HG03045 (cell line): ENCODE measurements at regions not wholly inside any gene's neighbourhood (a gene's known extent, or its start where the extent isn't known, plus 50 kb on each side); places are given as distances from the start of the nearest gene placed in this dataset.

ENCODE experiments used
- ATAC-seq: cut with Tn5 transposase; IDR thresholded peaks from one replicate; pipeline ENCODE4 v1.9.1; 2021; ENCODE audit warnings: mild to moderate bottlenecking, moderate library complexity; ENCODE audit not compliant: unreplicated experiment

- ATAC-seq = no peak
These were observed 162.3 kb downstream of the KATNIP start for GRCh38 chr16:27712251-27712711.

DNA sequence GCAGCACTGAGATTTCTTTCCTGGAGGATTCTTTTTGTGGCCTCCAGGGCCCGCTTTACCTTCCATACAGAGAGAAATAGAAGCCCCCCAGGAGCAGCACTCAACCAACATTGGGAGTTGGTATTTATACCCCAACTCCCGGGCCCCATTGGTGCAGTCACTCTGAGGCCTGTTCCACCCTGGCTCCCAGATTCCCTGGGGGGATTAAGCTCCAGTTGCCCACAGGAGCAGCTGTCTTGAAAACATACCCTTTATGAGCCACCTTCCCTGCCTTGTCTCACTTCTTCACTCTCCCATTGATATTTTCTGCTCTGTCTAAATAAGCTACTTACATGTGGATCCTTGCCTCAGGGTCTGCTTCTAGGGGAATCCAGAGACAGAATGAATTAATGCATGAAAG lies 167.8 kb downstream of the KATNIP start:
- ATAC-seq = no peak

DNA sequence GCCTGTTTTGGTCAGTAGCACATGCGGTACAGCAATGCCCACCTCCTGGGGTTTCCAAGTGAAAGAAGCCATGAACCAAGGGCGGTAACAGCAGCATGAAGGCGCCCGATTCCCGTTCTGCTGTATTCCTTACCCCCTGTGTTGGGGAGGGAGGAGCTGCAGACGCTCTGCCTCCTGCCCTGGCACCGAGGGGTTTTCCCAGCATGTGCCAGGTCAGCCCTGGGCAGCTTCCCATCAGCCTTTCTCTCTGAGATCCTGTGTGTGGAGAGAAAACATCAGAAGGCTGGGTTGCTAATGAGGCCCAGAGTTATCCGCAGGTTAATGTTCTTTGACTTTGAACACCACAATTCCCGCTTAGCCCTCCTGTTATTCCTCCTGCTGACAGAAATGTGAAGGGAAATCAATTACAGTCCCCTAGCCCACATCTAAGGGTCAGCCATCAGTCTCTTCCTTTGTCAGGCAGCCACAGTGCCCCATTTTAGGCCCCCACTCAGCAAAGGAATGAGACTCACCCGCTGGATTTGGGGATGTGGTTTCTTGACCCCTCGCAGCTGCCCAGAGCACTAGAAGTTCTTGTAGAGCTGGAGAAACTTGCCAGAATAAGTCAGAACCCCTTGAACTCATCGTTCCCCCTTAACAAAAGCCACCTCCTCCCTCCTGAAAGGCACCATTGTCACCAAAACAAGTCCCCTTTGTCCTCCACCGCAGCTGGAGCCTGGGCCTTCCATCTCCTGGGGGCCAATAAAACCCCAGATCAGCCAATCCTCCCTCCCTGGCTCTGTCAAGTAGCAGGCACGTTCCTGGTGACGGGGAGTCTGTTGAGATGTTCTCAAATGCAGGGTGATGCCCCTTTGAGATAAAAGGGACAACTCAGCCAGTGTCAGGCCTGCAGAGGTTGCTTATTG lies 168.5 kb downstream of the KATNIP start:
- no peak for ATAC-seq

DNA sequence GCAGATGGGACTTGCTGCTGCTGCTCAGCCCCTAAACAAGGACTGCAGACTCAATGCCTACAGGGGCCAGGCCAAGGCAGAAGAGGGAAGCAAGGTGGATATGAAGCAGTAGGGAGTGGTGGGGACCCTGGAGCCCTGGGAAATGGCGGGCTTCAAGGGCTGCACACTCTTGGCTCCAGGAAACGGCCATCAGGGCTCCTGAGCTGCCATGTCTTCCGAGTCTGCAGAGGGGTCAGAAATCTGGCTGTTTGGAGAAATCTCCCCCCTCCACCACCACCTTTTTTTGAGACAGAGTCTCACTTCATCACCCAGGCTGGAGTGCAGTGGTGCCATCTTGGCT lies 169.1 kb downstream of the KATNIP start:
- ATAC-seq = no peak

DNA sequence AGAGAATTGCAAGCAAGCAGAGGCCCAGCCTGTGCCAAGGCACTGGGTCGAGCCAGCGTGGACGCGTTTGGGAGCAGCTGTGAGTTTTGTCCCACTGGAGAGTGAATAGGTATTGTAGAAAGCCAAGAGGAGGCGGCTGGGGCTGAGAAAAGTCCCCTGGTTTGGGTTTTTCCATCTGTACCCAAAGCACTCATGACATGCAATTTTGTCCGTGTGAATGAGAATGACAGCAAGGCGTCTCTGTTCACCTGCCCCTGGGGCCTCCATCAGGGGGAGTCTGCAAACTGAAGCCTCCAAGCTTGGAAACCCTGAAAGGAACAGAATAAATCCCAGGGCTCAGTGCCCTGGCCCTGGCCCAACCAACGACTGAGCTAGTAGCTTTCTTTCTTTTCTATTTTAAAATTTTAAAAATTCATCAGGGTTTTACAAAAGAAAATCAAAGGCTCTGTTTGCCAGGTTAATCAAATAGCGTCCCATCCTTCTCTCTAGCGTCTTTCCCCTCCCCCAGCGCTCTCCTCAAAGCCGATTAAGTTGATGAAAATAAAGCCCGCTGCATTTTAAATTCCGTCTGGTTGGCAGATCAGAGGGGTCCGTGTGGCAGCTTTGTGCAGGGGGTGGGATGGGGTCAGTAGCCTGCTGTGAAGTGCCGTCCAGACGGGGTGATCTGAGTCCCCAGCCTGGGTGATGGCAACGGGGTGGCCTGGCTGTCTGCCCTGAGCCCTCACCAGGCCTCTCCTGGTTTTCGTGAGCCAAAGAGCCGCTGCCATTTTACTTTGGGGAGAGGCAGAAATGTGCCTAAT lies 171.0 kb downstream of the KATNIP start:
- ATAC-seq = no peak

GRCh38 chr16:27721531-27722181 lies 171.7 kb downstream of the KATNIP start:
- ATAC-seq = no peak

DNA sequence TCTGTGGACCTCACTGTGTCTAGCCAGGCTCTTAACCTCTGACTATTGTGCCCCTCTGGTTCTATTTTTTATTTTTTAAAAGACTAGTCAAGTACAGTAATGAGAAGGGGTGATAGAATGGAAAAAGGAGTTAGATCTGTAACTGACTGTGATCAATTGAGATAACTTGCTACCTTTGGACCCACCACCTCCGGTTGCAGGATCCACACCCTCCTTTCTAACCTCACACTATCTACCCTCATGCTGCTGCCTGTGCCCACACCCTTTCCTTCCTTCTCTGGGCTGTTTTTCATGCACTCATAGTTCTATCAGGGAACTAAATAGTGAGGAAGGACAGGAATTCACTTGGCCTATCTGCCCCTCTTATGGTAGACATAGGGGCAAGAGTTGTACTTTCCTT lies 172.3 kb downstream of the KATNIP start:
- no peak for ATAC-seq

- no peak for ATAC-seq
These were observed 173.0 kb downstream of the KATNIP start for GRCh38 chr16:27722892-27723450.

DNA sequence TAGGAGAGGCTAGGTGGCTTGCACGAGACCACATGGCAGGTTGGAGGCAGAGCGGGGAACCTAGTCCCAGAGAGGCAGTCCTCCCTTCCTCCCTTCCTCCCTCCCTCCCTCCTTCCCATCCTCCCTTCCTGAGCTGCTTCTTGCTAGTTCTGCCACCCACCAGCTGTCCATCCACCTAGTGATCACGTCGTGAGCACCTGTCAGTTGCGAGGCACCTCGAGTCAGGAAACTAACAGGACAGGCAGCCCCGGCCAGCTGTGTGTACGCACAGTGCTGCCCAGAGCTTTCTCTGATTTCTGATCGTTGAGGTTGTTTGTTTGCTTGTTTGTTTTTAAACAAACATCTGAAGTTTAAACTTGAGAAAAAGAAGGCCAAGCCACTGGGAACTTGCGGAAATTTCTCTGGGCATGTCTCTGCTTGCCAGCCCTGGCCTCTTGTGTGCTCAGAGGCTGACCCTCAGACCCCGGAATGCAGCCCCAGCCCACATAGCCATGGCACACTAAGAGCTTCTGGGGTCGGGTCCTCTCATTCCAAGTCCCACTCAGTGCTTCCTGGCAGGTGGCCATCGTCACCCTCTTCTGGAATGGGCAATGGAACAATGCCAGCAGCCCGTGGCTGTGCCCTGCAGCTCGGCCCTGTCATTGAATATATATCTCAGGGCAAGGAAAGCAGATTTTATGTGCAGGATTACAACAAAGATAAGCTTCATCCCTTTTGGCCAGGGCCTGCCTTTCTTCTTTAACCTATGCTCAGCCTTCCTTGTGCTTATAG lies 174.0 kb downstream of the KATNIP start:
- no peak for ATAC-seq

GRCh38 chr16:27724482-27725235 lies 174.7 kb downstream of the KATNIP start:
- no peak for ATAC-seq

DNA sequence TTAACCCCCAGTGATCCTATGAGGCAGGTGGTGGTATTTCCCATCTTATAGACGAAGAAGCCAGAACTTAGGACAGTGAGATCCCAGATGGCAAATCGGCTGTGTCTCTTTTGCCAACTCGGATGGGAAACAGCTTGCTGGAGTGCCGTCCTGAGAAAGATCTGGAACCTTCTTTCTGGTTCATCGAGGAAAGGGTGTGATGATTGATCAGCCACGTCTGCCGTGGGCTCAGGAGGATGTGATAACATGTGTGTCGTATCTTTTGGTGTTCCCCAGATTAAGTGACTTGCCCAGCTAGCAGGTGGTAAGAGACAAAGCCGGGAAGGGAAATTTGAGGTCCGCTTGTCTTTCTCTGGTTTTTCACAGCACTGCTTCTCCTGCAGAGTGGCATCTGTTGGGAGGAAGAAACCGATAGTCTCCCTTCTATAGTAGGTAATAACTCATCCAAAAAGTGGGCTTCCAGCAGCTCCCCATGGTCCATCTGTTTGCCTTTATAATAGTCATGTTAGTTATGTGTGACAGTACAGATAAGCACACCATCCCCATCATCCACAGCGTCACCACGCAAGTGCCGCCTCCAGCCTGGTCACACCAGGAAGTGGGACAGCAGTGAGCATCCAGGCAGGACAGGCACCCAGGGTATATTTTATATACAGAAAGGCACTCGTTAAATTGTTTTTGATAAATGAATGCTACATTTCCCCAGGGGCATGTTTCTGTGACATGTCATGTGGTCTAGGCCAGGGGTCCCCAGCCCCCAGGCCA lies 175.5 kb downstream of the KATNIP start:
- no peak for ATAC-seq

- no peak for ATAC-seq
These were observed 176.8 kb downstream of the KATNIP start for GRCh38 chr16:27726621-27727261.

DNA sequence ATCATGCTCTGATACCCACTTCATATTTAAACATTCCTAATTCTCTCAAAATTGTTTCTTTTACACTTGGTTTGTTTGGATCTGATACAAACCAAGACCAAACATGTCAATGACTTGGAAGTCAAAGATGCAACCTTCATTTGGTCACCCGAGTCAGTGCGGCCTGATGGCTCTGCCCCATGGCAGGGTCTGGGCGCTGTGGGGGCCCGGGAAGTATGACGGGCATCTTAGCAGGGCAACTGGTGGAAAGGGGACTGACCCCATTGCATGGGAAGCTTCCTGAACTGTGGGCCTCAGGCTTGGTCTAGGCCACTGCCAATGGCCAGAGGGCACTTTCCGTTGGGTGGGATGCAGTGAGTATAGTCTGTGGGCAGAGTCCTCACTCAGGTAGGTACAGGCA lies 178.0 kb downstream of the KATNIP start:
- ATAC-seq = no peak

- ATAC-seq = no peak
These were observed 178.7 kb downstream of the KATNIP start for GRCh38 chr16:27728691-27729090.

DNA sequence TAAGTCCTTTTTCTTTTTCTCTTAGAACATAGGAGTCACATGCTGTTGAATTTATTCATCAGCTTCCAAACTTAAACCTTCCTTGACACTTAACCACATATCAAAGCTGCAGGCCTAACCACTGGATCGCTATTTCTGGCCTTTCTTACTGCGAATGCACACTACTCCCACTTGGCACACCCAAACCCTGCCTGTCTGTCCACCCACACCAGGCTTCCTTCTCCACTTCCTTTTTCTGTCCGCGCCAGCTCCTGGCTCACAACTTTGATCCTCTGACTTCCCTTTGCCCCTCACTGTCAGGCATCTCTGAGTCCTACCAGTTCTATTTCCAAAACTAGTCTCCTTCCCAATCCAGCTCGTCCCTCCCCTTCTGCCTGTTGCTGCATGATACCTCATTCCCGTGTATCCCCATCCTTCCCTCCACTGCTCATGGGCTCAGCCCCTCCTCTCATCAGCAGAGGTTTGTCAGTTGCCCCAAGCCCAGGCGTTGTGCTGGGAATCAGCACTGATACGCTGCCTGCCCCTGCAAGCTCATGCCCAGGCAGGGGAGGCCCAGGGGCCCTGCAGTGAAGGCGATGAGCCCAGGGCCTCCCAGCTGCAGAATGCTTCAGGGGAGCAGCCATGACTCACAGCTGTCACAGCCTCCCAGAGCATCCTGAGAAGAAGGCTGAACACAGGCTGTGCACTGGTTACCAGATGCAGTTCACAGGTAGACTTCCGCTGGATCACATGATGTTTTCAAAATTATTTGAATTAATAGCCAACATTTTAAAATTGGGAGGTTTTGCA lies 179.8 kb downstream of the KATNIP start:
- no peak for ATAC-seq

DNA sequence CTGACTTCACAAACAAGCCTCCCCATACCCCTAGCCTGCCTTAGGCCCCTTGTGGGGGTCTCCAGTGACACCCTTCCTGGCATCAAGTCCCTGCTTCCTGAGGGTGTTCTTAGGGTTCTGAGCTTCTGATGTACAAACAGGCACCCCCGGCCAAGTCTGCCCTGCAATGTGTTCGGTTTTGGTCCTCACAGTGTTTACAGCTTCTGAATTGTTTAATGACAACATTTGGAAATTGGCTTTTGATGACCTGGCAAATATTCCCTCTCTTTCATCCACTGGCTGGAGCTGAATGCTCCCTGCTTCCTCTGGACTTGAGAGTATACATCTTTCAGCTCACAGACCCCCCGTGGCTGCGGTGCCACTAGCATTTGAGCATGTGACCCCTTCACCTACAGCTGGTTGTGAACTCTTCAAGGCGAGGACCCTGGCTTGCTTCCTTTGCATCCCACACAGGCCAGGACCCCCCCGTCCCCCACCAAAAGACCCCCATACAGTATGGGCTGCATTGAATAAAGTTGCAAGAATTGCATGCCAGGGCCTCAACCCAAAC lies 180.8 kb downstream of the KATNIP start:
- ATAC-seq = no peak

GRCh38 chr16:27735031-27735430 lies 185.1 kb downstream of the KATNIP start:
- no peak for ATAC-seq
